ENCODE measurements at regions not wholly inside any gene's neighbourhood (a gene's known extent, or its start where the extent isn't known, plus 50 kb on each side); places are given as distances from the start of the nearest gene placed in this dataset.

- TF ChIP-seq LEF1 (IDR thresholded peaks at IDR 0.05; ENCODE audit: borderline replicate concordance) = no peak
- no peak for TF ChIP-seq FOXA1 (IDR thresholded peaks at IDR 0.05)
- no peak for TF ChIP-seq FOXK2 (IDR thresholded peaks at IDR 0.05)
- no peak for TF ChIP-seq BHLHE40 (IDR thresholded peaks at IDR 0.05; ENCODE audit: borderline replicate concordance)
- TF ChIP-seq FOXM1 (IDR thresholded peaks at IDR 0.05; ENCODE audit: borderline replicate concordance) = no peak
- TF ChIP-seq ZNF384 (IDR thresholded peaks at IDR 0.05) = no peak
- TF ChIP-seq SUZ12 (IDR thresholded peaks at IDR 0.05) = no peak
- TF ChIP-seq SP1 (IDR thresholded peaks at IDR 0.05) = no peak
- no peak for TF ChIP-seq L3MBTL2 (conservative IDR thresholded peaks at IDR 0.05)
- TF ChIP-seq CTBP1 (IDR thresholded peaks at IDR 0.05; ENCODE audit: borderline replicate concordance) = no peak
- TF ChIP-seq NFRKB (IDR thresholded peaks at IDR 0.05) = no peak
- no peak for TF ChIP-seq ELF4 (IDR thresholded peaks at IDR 0.05)
These were observed 455.3 kb upstream of the KIF2A start for GRCh38 chr5:61850696-61851095.
